ENCODE measurements at regions not wholly inside any gene's neighbourhood (a gene's known extent, or its start where the extent isn't known, plus 50 kb on each side); places are given as distances from the start of the nearest gene placed in this dataset.

DNA sequence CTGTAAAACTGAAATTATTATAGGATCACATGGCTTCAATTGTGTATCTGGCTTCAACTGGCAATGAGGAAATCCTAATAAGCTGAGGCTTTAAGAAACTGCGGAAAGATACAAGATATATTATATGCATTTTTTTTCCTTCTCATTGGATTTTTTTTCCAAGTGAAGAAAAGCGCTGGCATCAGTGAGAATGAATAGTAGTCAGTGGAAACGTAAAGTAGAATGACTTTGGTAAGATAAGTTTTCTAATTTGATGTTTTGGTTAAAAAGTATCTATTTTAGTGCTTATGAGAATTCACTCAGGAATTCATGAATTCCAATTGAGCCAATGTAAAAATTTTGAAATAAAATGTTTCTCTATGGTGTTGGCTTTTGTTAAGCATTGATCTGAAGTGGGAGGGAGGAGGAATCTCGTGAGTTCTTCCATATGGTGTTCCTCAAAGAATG is 173.5 kb upstream of the FRMD6 start:
- DNase-seq = peak; percentile 88

DNA sequence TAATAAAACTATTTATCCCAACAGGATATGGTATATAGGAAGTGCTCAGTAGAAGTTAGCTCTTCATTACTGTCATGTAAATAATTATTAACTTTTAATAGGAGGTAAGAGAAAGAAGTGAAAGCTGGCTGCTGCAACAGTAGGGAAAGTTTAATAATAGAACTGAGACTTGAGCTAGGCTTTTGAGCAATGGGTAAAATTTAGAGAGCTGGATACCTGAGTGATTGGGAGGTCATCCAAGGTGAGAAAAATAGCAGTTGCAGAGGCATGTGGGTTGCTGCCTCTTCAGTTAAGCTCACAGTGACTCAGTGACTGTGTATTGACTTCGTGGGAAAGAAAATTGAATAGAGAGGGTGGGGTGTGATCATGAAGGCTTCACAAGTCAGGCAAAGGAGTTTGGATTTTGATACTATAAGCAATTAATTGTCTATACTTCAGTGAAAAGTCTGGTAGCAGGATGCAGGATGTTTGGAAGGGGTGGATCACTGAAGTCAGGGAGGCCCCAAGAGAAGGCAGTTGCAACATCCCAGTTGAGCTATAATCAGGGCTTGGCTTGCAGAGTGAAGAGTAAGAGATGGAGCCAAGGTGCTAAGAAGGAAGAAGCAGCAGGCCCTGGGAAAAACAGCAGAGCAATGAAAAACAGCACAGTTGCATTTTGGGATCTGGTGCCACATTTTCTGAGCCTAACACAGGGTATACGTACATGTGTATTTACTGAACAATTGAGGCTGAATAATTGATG is 172.0 kb upstream of the FRMD6 start:
- DNase-seq = peak; percentile 77

DNA sequence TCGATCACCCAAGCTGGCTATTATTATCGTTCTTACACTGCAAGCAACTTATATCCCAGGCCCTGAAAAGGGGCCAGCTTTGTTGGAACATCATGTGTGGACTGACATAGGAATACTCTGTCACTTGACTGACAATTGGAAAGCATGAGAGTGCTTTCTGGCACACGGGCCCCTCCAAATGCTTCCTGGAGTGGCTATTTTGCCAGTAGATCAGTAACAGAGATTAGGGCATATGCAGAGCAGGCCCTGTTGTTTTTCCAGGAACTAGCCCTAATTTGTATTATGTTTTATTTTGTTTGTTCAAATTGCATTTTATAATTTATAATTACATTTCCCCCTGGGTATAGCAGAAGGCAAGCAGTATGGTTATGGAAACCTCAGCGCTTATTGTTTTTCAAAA is 170.1 kb upstream of the FRMD6 start:
- peak; percentile 41 for DNase-seq

DNA sequence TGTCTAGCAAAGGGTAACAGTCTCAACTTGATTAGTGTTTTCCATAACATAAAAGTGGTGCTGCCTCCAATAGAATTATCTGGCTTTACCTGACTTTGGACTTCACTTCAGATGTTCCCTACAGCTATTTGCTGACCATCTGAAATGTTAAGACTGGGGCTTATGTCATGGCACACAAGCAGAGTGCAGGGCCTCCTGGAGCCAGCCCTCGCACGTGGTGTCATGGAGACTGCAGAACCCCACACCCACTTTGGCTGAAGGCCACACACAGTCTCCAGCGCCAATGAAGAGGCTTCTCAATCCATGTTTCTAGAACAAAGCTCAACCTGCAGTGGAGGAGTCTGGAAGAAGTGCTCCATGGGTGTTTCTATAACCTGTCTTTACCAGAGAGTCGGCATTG is 169.6 kb upstream of the FRMD6 start:
- peak; percentile 35 for DNase-seq

DNA sequence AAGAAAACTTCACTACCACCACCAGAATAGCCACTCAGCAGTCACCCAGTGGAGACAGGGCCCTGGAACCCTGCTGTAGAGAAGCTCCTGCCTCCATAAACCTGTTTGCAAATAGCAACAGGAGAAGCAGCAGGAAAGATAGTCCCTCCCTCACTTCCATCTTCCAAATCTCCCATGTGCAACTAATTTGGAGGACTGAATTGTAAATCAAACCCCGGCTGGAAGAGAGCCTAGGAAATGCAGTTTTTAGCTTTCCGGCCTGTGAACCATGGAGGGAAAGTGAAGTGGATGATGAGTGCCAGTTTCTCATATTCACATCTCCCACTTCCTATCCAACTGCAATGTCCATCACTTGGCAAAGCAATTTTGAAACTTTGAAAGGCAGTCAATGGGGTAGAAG is 167.2 kb upstream of the FRMD6 start:
- DNase-seq = peak; percentile 89

DNA sequence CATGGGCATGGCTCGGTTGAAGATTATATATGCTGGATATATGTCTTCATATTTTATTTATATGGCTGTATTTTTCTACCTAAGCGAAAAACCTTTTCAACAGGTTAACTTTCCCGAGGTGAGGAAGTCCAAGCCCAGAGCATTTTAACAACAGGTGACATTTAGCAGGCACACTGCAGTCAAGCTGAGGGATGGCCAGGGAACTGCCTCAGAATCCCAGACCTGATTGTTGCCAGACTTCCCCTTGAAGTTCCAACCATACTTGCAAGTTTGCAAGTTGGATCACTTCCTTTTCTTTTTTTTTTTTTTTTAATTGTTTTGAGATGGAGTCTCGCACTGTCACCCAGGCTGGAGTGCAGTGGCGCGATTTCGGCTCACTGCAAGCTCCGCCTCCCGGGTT is 166.0 kb upstream of the FRMD6 start:
- DNase-seq = no peak

DNA sequence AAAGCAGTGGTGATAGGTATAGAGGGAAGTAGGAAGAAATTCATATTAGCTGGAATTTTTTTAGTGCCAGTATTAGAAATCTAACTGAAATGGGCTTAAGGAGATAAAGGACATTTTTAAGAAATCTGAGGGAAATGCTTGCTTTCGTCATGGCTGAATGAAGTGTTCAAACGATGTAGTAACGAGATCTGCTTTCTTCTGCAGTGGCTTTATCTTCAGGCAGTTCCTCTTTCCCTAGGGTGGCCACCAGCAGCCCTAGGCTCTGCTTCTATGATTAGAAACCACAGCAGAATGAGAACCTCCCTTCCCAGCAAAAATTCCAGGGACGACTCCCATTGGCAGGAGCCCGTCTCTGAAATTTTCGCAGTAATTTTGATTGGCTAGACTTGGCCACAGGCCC is 163.9 kb upstream of the FRMD6 start:
- no peak for DNase-seq

DNA sequence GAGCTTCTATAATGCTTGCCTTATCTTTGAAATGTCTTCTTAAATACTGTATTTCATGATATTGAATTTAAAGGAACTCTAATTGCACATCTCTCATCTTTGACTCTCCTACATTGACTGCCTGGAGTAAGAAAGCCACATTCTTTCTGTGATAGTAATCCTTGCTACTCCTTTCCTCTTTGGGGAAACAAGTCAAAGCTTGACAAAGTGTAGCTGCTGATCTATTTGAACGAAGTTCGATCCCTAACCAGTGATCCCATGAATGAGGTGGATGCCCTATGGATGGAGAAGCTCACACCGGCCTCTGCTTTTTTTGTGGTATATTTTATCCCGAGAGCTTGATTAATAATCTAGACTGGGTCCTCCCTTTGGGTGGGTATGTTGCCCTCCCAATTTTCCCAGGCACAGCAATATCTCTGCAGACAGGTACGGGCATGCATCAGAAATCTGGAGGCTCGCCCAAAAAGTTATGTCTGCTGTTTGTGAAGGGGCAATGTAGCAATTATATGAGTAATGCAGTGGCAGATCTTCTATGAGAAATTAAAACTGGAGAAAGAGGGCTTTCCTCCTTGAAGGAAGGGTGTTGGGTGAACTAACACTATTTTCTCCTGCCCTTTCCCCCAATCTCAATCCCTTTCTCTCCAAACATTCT is 163.0 kb upstream of the FRMD6 start:
- DNase-seq = no peak

DNA sequence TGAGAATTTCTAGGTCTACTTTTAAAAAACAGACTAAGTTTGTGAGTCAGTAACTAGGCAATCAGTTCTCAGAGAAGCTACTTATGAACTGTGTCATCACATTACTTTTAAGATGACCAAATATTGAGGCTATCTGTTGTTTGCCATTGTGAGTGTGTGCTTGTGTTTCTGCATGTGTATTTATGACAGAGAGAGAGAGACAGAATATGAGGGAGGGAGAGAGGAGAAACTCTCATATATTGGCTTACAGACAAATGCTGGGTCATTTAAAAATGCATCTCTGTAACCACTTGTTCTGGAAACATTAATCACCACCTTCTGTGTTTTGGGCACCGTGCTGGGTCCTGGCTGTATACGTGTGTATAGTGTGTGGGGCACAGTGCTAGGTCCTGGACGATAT is 161.5 kb upstream of the FRMD6 start:
- no peak for DNase-seq

DNA sequence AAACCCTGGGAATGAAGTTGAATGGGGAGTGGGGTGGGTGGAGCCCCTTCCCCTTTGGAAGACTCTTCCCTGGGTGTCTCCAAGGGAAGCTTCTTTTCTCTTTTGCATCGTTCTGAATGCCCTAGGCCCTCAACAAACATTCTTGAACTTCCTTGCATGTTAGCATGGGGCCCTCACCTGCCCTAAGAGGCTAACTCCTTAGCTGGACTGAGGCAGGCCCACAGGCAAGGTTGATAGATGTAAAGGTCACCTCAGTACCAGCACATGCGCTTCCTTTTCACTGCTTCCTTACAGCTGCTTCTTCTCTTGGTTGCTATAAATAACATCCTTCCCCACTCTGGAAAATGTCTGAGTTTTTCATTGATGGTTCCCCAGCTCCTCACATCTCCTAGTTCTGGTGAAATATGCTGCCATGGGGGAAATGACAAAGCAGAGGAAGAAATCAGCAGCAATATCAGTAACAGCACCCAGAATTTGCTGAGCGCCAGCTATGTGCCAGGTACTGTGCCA is 160.6 kb upstream of the FRMD6 start:
- no peak for DNase-seq

DNA sequence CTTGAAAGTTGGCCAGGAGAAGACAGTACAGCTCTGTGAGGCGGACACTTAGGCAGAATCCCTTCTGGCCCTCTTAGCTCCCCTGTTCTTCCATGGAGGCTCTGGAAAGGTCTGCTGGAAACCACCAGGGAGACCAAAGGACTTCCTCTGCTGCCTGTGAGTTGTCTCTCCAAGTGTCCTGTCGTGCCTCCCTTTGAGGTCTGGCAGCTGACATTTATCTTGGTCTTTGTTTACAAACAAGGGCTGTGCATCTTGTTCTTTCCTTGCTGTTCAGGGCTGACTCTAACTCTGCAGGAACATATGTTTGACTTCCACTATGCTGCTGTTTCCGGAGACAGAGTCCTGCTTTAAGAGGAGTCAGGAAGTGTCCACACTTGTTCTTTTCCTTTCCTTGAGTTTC is 159.9 kb upstream of the FRMD6 start:
- no peak for DNase-seq

DNA sequence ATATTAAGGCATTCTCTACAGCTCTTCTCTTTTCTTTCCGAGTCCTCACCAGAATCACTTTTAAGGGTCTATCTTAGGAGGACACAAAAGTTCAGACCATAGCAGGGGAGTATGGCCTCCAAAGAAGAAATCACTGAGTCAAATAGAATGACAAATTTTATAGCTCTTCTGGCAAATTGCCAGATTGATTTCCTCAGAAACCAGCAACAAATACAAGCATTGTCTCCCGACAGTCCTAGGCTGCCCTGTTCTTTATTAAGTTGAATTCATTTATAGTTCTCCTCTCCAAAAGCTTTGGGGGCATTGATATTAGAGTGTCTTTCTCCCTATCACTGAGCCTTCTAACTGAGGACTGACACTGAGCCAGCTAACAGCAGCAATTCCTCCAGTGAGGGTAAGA is 156.4 kb upstream of the FRMD6 start:
- no peak for DNase-seq

DNA sequence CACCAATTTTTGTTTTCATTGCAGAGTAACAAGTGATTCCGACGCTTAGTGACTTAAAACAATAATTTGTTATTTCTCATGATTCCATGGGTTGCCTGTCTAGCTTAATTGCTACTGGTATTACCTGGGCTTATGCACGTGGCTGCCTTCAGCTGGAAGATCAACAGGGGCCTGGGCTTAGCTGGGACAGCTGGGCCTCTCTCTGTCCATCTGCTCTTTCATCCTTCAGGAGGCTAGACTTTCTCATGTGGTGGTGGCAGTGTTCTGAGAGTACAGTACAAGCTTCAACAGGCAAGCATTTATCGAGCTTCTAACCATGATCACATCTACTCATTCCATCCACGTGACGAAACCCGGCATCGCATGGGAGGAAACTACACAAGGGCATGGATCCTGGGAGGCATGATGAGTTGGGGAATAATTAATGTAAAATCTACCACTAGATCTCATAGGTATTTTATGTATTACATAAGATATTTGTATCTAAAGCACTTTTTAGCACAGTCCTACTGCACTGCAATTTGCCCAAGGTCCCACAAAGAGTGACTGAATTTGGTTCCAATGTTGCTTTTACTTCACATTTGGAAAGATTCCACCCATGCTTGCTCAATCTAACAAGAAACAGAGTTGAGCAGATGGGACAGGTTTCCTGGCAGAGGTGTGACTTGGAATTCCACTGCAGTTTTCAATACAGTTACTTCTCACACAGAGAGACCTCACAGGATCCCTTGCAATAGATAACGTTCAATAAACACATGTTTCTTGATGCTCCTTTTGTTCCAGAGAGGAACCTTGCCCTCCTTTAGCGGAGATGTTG is 153.1 kb upstream of the FRMD6 start:
- DNase-seq = no peak

DNA sequence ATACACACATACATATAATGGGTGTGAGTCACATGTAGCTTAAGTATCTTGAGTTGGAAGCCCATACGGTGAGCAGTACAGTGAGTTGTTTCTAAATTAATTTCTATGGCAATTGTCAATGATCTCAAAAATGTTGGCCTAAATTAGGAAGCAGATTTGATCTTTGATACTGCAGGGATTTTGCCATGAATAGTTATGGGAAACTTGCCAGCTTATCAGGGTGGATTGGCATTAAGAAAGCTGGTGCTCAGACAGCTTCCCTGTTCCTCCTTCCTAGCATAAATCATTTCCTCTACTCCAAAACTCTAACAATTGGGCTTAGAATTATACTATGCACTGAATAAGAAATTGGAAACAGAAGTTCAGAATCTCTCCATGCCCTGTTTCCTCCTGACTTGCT is 150.9 kb upstream of the FRMD6 start:
- DNase-seq = no peak

DNA sequence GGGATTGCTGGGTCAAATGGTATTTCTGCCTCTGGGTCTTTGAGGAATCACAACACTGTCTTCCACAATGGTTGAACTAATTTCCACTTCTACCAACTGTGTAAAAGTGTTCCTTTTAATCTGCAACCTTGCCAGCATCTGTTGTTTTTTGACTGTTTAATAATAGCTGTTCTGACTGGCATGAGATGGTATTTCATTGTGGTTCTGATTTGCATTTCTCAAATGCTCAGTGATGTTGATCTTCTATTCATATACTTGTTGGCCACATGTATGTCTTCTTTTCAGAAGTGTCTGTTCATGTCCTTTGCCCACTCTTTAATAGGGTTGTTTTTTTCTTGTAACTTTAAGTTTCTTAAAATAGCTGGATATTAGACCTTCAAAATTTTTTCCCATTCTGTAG is 150.0 kb upstream of the FRMD6 start:
- no peak for DNase-seq

DNA sequence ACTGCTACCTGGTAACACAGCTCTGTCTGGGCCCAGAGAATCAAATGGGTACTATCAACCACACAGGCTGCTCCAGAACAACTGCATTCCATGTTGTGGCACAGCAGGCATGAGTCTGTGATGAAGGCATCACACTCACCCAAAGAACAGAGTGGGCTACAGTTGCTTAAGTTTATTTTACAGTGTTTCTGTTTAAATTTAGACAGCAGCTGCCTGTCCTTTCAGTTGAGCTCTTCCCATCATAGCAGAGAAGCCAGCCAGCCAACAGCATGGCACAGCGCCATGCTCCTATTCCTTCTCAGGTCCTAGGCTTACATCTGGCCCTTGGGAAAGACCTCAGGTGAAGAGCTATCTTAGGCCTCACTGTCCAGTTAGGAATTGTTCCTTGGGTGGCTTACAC is 147.0 kb upstream of the FRMD6 start:
- DNase-seq = no peak

DNA sequence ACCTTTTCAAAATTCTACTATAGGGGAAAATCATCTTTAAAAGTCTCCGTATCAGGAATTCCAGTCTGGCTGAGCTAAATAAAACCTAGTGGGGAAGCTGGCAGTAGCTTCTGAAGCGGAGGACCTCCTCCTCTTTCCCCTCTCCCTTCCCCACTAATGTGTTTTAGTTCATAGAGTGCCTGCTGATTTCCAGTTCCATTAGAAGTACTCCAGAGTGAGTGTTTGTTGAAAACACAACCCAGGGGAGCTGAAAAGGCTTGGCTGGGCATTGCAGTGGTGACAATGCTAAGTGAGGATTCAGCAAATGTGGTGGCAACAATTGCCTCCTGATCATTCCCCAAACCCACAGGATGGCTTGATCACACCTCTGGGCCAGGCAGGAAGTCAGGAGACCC is 144.2 kb upstream of the FRMD6 start:
- DNase-seq = peak; percentile 60

DNA sequence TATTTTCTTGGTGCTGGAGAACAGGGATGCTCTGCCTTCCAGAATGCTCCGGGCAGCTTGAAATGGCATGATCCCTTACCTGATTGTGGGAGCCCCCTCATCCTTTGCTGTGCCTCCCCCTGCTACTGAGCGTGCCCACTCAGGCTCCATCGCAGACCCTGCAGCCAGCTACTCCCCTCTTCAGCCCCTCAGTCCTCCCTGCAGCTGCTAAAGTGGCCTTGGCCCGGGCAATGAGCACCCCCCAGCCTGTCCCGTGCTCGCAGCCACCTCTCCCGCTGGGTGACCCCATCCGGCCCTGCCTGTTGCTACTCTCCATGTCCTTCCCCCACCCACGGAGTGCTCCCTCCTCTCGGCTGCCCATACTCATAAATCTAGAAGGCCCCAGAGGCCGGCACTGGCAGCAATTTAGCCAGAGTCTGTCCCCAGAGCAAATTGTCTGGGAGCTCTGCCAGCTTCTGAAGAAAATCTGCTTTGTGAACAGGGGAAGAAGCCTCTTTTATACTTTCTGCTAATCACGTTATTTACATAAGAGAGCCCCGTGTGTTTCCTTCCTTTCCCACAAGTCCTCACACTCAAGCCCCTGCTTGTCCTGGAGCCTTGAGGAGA is 143.7 kb upstream of the FRMD6 start:
- DNase-seq = peak; percentile 76

DNA sequence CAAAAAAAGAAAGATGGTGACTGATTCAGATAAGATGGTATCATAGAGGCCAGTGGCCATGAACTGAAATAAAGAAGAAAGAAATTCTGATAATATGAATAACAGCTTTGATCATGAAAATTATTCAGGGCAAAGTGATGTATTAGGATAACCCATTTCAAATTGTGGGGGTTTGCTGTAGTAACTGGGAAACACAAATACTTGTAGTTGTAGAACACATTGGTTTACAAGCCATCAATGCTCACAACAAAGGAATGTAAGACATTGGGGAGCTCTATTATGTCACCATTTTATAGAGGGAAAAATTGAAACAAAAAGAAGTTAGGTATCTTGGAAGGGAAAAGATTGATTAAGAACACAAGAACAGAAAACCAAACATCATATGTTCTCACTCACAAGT is 140.4 kb upstream of the FRMD6 start:
- DNase-seq = no peak

DNA sequence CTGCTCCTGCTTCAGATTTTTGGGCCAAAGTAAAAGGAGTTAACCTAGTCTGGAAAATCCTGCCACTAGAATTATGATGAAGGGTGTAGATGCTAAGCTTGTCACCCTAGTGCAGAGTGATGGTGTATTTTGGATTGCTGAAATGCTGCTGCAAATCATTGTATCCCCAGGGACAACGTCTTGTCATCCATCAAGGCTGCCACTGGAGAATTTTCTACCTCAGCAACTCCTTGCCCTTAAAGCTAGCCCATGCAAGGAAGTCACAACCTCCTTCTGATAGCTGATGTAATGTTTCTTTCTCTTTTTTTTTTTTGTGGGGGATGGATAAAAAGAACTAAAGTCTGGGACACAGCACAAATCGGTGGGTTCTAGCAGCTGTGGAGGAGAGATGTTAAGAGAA is 139.4 kb upstream of the FRMD6 start:
- no peak for DNase-seq

DNA sequence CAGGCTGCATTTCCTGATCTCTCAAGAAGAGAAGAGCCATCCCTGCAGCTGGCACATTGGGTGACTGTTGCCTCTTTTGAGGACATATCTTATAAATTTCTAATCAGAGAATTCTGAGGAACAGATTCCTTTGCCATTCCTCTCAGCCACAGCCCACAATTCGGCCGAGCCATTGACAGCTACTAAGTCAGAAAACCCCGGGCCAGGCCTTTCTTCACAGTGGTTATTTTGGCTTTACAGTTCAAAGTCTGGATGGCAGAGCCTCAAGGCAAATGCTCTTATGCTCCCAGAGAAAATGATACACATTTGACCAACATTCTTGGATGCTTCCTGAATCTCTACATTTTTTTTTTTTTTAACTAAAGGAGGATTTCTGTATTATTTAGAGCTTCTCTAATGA is 138.4 kb upstream of the FRMD6 start:
- DNase-seq = no peak

DNA sequence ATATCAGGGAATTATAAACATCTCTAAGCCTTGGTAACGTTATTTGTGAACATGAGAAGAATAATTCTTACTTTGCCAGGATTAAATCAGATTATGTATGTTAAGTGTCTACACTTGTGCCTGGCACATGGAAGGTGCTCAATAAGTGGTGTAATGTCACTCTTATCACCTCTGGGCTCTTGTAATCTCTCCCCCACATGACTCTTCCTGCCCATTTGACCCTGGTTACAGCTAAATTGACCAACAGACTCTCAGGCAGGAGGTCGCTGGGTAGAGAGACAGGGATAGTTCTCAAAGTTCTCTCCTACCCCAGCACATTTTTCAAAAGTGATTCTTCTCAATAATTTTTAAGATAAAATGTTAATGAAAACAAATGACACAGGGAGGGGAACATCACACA is 137.8 kb upstream of the FRMD6 start:
- no peak for DNase-seq

DNA sequence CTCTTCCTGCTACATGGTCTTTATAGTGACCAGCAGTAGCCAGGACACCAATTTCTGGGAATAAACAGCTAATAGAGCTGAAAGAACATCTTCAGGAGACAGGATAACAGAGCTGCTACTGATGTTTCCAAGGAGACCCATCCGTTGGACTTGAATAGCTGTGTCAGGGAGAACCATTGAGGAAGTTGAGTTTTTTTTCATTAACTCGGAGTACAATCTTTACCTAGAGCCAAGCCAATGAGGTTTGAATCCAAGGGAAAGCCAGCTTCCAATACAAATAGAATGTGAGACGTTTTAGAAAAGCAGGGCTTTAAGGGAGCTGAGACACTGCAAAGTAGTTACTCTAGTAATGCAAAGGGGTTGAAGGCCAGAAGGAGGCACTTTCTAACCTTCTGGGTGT is 136.1 kb upstream of the FRMD6 start:
- no peak for DNase-seq
